ENCODE measurements at regions not wholly inside any gene's neighbourhood (a gene's known extent, or its start where the extent isn't known, plus 50 kb on each side); places are given as distances from the start of the nearest gene placed in this dataset.

DNA sequence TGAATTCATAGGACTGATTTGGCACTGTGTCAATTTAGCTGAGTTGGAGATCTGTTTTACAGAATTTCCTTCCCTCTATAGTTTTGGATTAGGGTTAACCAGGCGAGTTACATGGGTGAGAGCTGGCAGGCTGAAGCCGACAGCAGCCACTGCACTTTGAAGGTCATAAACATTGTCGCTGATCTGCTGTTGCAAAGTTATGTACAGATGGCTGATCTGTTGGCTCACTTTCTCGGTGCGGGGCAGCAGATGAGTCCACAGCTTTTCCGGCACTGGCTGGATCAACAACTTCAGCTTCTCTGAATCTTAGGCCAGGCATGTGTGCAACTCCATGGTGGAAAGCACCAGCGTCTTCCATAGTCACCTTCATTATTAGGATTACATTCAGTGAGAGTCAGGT lies 173.7 kb downstream of the GPAT3 start:
- no peak for TF ChIP-seq CTCF (IDR thresholded peaks at IDR 0.05 in 4 of 5, conservative IDR thresholded peaks at IDR 0.05 in 1 of 5)
- no peak for TF ChIP-seq POLR2A (IDR thresholded peaks at IDR 0.05)
